ENCODE measurements at regions not wholly inside any gene's neighbourhood (a gene's known extent, or its start where the extent isn't known, plus 50 kb on each side); places are given as distances from the start of the nearest gene placed in this dataset.

GRCh38 chr12:30092983-30093617 lies 309.4 kb upstream of the TMTC1 start:
- Histone ChIP-seq H2AK5ac (ENCODE audit: low read depth, low read length) (no peak overlapping the region), H3K27ac (ENCODE audit: insufficient read depth, low read length) (no peak overlapping the region), H3K9ac (ENCODE audit: low read depth, low read length) (no peak overlapping the region), H3K27me3 (ENCODE audit: control insufficient read depth, insufficient read depth, low read length) (peaks cover 4% of the 10 kb centered on the region), H2BK15ac (ENCODE audit: low read depth, low read length) (no peak overlapping the region), H4K91ac (ENCODE audit: insufficient read depth, low read depth, low read length) (no peak overlapping the region), H2BK120ac (ENCODE audit: low read depth, low read length) (no peak overlapping the region), H2BK5ac (ENCODE audit: low read depth, low read length, poor library complexity, severe bottlenecking) (no peak overlapping the region), H3K18ac (ENCODE audit: low read depth, low read length) (no peak overlapping the region), H4K8ac (ENCODE audit: low read depth in 2 of 2, low read length in 2 of 2) (no peak overlapping the region), H3K14ac (replicated peaks; ENCODE audit: low read depth, low read length) (no peak overlapping the region), H2AFZ (replicated peaks; ENCODE audit: low read length, poor library complexity) (no peak overlapping the region), H2AK9ac (replicated peaks; ENCODE audit: low read depth, low read length, poor library complexity) (no peak overlapping the region), H3K4me1 (ENCODE audit: control insufficient read depth, insufficient read depth, low read length) (no peaks in the 10 kb centered on the region), H4K5ac (ENCODE audit: low read depth, low read length) (no peak overlapping the region), H3K4ac (ENCODE audit: low read depth, low read length) (no peak overlapping the region), H3K23ac (ENCODE audit: low read depth, low read length) (no peak overlapping the region), H3K56ac (ENCODE audit: extremely low read depth, insufficient read depth, low read length) (no peak overlapping the region), H3K9me1 (ENCODE audit: insufficient read depth, low read length) (no peaks in the 10 kb centered on the region), H3K4me3 (ENCODE audit: insufficient read depth, low read depth, low read length) (no peak overlapping the region), H3K36me3 (ENCODE audit: control insufficient read depth, insufficient read depth, low read length) (no peaks in the 10 kb centered on the region), H4K20me1 (ENCODE audit: insufficient read depth, low read length) (no peaks in the 10 kb centered on the region), H3K4me2 (ENCODE audit: low read depth, low read length) (no peak overlapping the region), H3K79me1 (ENCODE audit: low read depth in 1 of 2, low read length in 2 of 2) (no peaks in the 10 kb centered on the region), H2BK20ac (ENCODE audit: low read depth, low read length) (no peak overlapping the region), H3K9me3 (ENCODE audit: control insufficient read depth, insufficient read depth, low read length) (no peaks in the 10 kb centered on the region)
- no TSS peak for BruUV-seq (replicated peaks)
- in situ Hi-C loops (cut with MboI; ENCODE audit: low sequenced_read_pairs) (no loop called here), dilution Hi-C loops (cut with HindIII; ENCODE audit: low sequenced_read_pairs, unreplicated experiment) (no loop called here), intact Hi-C loops (cut with micrococcal nuclease) (no loop called here)
- TF ChIP-seq CEBPB (IDR thresholded peaks at IDR 0.05; ENCODE audit: low read depth, low read length) (no peak), CHD1 (IDR thresholded peaks at IDR 0.05; ENCODE audit: low read depth, low read length) (no peak), NFE2L2 (IDR thresholded peaks at IDR 0.05; ENCODE audit: low read depth, low read length) (no peak)
- ATAC-seq (ENCODE audit: low read depth), result no peak
- no CpG with 5 or more reads among the region's 4 CpGs for WGBS, 2 experiments (ENCODE audit: extremely low coverage in 2 of 2, insufficient read length in 1 of 2)
- CTCF ChIA-PET, result no interaction called here
- POLR2A ChIA-PET (ENCODE audit: unreplicated experiment), result no interaction called here
- DNase-seq, result no peak
